ENCODE measurements at regions not wholly inside any gene's neighbourhood (a gene's known extent, or its start where the extent isn't known, plus 50 kb on each side); places are given as distances from the start of the nearest gene placed in this dataset. TPM values are rescaled to one million over a fixed set of nuclear protein-coding genes. Genes with fewer than 3 reads are reported as not detected.

DNA sequence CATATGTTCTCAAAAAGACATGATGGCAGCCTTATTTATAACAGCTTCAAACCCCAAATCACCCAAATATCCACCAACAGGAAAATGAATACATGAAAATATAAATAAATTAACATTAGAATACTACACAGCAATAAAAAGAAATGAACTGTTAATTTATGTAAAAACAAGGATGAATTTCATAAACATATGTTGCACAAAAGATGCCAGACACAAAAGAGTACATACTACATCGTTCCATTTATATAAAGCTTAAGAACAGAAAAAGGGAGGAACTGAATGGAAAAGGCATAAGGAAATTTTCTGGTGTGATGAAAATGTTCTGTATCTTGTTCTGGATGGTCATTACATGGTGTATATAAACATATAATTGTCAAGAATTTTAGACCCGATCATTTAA is 69.9 kb upstream of the TUSC7 start:
- no peaks in the 10 kb centered on the region for H3K36me3 ChIP-seq
- H3K27ac ChIP-seq, result no peak overlapping the region
- no peak for DNase-seq
- TF ChIP-seq EP300 (IDR thresholded peaks at IDR 0.05) (no peak), POLR2A (IDR thresholded peaks at IDR 0.05) (no peak)
- TF ChIP-seq, protein P1, sequence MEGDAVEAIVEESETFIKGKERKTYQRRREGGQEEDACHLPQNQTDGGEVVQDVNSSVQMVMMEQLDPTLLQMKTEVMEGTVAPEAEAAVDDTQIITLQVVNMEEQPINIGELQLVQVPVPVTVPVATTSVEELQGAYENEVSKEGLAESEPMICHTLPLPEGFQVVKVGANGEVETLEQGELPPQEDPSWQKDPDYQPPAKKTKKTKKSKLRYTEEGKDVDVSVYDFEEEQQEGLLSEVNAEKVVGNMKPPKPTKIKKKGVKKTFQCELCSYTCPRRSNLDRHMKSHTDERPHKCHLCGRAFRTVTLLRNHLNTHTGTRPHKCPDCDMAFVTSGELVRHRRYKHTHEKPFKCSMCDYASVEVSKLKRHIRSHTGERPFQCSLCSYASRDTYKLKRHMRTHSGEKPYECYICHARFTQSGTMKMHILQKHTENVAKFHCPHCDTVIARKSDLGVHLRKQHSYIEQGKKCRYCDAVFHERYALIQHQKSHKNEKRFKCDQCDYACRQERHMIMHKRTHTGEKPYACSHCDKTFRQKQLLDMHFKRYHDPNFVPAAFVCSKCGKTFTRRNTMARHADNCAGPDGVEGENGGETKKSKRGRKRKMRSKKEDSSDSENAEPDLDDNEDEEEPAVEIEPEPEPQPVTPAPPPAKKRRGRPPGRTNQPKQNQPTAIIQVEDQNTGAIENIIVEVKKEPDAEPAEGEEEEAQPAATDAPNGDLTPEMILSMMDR (IDR thresholded peaks at IDR 0.05), result no peak
- no peaks in the 10 kb centered on the region for H3K27me3 ChIP-seq
- 64 to 72% (median 66%) methylated on average over 2 of the region's 2 CpGs for WGBS, 3 donors
- intact Hi-C loops (cut with DNase I), result no loop called here
- H3K4me1 ChIP-seq (ENCODE audit: insufficient read depth), result no peaks in the 10 kb centered on the region
- H3K4me3 ChIP-seq, result no peak overlapping the region
- no peaks in the 10 kb centered on the region for H3K9me3 ChIP-seq

DNA sequence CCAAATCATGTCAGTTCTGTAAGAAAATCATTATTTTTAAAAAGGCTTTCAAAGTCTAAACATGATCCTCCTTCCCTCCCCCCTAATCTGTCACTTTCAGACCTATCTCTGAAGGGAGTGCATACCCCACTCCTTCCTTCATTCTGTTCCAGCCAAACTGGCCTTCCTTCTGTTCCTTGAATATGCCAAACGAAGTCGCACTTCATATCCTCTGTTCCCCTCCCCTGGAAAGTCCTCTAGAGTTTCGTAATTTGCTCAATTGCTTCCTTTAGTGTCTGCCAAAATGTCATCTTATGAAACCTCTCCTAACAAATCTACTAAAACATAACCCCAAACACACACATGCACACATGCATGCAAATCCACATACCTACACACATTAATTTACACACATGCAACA is 69.5 kb upstream of the TUSC7 start:
- H3K9me3 ChIP-seq, result no peaks in the 10 kb centered on the region
- intact Hi-C loops (cut with DNase I), result no loop called here
- 52 to 59% (median 58%) methylated on average over 3 of the region's 3 CpGs for WGBS, 3 donors
- no peak overlapping the region for H3K27ac ChIP-seq
- H3K27me3 ChIP-seq, result no peaks in the 10 kb centered on the region
- DNase-seq, result no peak
- no peak for TF ChIP-seq EP300 (IDR thresholded peaks at IDR 0.05)
- no peak for TF ChIP-seq POLR2A (IDR thresholded peaks at IDR 0.05)
- TF ChIP-seq, protein P1 (IDR thresholded peaks at IDR 0.05), result no peak
- no peak overlapping the region for H3K4me3 ChIP-seq
- H3K4me1 ChIP-seq (ENCODE audit: insufficient read depth), result no peaks in the 10 kb centered on the region
- H3K36me3 ChIP-seq, result no peaks in the 10 kb centered on the region

DNA sequence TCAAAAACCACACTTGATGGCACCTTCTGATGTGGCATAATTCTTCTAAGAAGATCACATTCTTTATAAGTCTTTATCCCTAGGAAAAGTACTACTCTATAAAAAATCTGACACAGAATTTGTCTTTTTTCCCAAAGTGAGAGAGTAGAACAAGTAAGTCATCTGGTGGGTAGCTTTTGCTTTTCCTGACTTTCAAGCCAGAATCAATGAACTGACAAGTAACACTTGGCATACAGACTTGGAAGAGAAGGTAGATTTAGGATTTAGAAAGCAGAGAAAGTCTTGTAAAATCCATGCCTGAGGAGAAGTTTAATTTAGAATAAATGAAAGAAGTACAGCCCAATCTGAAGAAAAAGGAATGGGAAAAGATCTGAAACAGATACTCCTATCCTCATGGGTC is 66.6 kb upstream of the TUSC7 start:
- no peak for DNase-seq
- no peak for TF ChIP-seq POLR2A (IDR thresholded peaks at IDR 0.05)
- H3K27me3 ChIP-seq, result no peaks in the 10 kb centered on the region
- intact Hi-C loops (cut with DNase I), result no loop called here
- no peak overlapping the region for H3K4me3 ChIP-seq
- no peak overlapping the region for H3K27ac ChIP-seq
- H3K9me3 ChIP-seq, result no peaks in the 10 kb centered on the region
- H3K4me1 ChIP-seq (ENCODE audit: insufficient read depth), result no peaks in the 10 kb centered on the region
- H3K36me3 ChIP-seq, result no peaks in the 10 kb centered on the region

DNA sequence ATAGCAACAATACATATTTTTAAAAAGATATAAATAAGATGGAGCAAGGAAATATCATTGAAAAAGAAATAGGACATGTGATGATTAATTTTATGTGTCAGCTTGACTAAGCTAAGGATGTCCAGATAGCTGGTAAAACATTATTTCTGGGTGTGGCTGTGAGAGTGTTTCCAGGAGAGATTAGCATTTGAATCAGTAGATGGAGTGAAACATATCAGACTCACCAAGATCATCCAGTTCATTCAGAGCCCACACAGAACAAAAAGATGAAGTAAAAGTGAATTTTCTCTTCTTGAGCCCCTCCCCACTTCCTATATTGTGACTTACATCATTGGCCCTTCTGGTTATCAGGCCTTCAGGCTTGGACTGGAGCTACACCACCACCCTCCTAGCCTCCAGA is 61.6 kb upstream of the TUSC7 start:
- Histone ChIP-seq H3K4me1 (ENCODE audit: insufficient read depth) (no peaks in the 10 kb centered on the region), H3K36me3 (no peaks in the 10 kb centered on the region), H3K27ac (no peak overlapping the region), H3K9me3 (no peaks in the 10 kb centered on the region), H3K4me3 (no peak overlapping the region), H3K27me3 (no peaks in the 10 kb centered on the region)
- TF ChIP-seq, protein P1 (IDR thresholded peaks at IDR 0.05), result no peak
- TF ChIP-seq POLR2A (IDR thresholded peaks at IDR 0.05), result no peak
- TF ChIP-seq EP300 (IDR thresholded peaks at IDR 0.05), result no peak
- intact Hi-C loops (cut with DNase I), result no loop called here
- no peak for DNase-seq

Small RNAs in the stretch of these regions (small RNA-seq; reads per million reads assigned to genes)
- not detected for gene RN7SL582P

Data from ovary (tissue), 7 donors.